ENCODE measurements at regions not wholly inside any gene's neighbourhood (a gene's known extent, or its start where the extent isn't known, plus 50 kb on each side); places are given as distances from the start of the nearest gene placed in this dataset.

- TF ChIP-seq GATA2 (IDR thresholded peaks at IDR 0.05; ENCODE audit: low read depth, low read length) (no peak), GATA3 (IDR thresholded peaks at IDR 0.05; ENCODE audit: low read depth, low read length) (no peak)
Observed at GRCh38 chr15:66933932-66934867, 131.2 kb upstream of the SMAD3 start.
